HG02610 (cell line): ENCODE measurements at regions not wholly inside any gene's neighbourhood (a gene's known extent, or its start where the extent isn't known, plus 50 kb on each side); places are given as distances from the start of the nearest gene placed in this dataset.

Experiments used
- ATAC-seq: cut with Tn5 transposase; IDR thresholded peaks from one replicate; pipeline ENCODE4 v1.9.1; 2021; ENCODE audit warnings: mild to moderate bottlenecking, moderate library complexity; ENCODE audit not compliant: unreplicated experiment

- no peak for ATAC-seq
Measured at GRCh38 chr9:7258688-7259396, 501.1 kb downstream of the KDM4C start.

GRCh38 chr9:7246917-7247522 is 489.2 kb downstream of the KDM4C start:
- no peak for ATAC-seq

GRCh38 chr9:7245976-7246580 is 488.3 kb downstream of the KDM4C start:
- no peak for ATAC-seq

- no peak for ATAC-seq
Measured at GRCh38 chr9:7243838-7244237, 486.1 kb downstream of the KDM4C start.

GRCh38 chr9:7242126-7242525 is 484.4 kb downstream of the KDM4C start:
- ATAC-seq: no peak

GRCh38 chr9:7241694-7242093 is 483.9 kb downstream of the KDM4C start:
- no peak for ATAC-seq

- ATAC-seq: no peak
Measured at GRCh38 chr9:7240569-7241311, 483.0 kb downstream of the KDM4C start.

- no peak for ATAC-seq
Measured at GRCh38 chr9:7239708-7240107, 481.9 kb downstream of the KDM4C start.

GRCh38 chr9:7238247-7238637 is 480.5 kb downstream of the KDM4C start:
- ATAC-seq: no peak

GRCh38 chr9:7237473-7238246 is 479.9 kb downstream of the KDM4C start:
- no peak for ATAC-seq

GRCh38 chr9:7236186-7236585 is 478.4 kb downstream of the KDM4C start:
- no peak for ATAC-seq

GRCh38 chr9:7234144-7234543 is 476.4 kb downstream of the KDM4C start:
- peak; percentile 48 for ATAC-seq

- ATAC-seq: no peak
Measured at GRCh38 chr9:7229571-7229970, 471.8 kb downstream of the KDM4C start.

GRCh38 chr9:7228726-7229125 is 471.0 kb downstream of the KDM4C start:
- no peak for ATAC-seq

GRCh38 chr9:7227951-7228350 is 470.2 kb downstream of the KDM4C start:
- ATAC-seq: no peak

- ATAC-seq: peak; percentile 83
Measured at GRCh38 chr9:7226007-7226640, 468.4 kb downstream of the KDM4C start.
